H1 (cell line): ENCODE measurements at regions not wholly inside any gene's neighbourhood (a gene's known extent, or its start where the extent isn't known, plus 50 kb on each side); places are given as distances from the start of the nearest gene placed in this dataset.

Experiments used
- CTCF ChIA-PET: fragments of 300-600 bp; sonication (Branson Sonifier 250); formaldehyde crosslinking; loops from one replicate; lab custom pipeline; 2021; ENCODE audit not compliant: partially characterized antibody; lab: Charles Lee
- POLR2A ChIA-PET: fragments of 300-600 bp; sonication (Branson Sonifier 250); formaldehyde crosslinking; loops from one replicate; lab custom pipeline; 2021; ENCODE audit warnings: inconsistent platforms; ENCODE audit not compliant: partially characterized antibody; lab: Charles Lee
- DNase-seq, 2 experiments: peaks; one replicate each; pipeline versions ENCODE4 v3.0.0 to v3.0.0-alpha.2; 2010 to 2022; ENCODE audit warnings: low spot score in 2 of 2, low read depth in 1 of 2, mixed read lengths in 1 of 2
- FAIRE-seq: peaks from 2 replicates; lab custom pipeline; 2011; peaks lifted over from hg19 to GRCh38; lab: Jason Lieb, UNC
- H2AFZ ChIP-seq: 2 replicates; pipeline ENCODE4 v1.8.1; 2012; ENCODE audit warnings: low read length, inconsistent platforms
- H2AK5ac ChIP-seq: 2 replicates; pipeline ENCODE4 v1.6.1; 2013; ENCODE audit warnings: low read depth, low read length
- H2BK120ac ChIP-seq: replicated peaks from 2 replicates; pipeline ENCODE3; 2013; ENCODE audit warnings: low read depth, low read length, inconsistent platforms
- H2BK12ac ChIP-seq: 2 replicates; pipeline ENCODE4 v1.6.1; 2013; ENCODE audit warnings: low read depth, low read length
- H2BK15ac ChIP-seq: 2 replicates; pipeline ENCODE4 v1.6.1; 2013; ENCODE audit warnings: low read length
- H2BK20ac ChIP-seq: 2 replicates; pipeline ENCODE4 v1.6.1; 2013; ENCODE audit warnings: low read length
- H2BK5ac ChIP-seq: 2 replicates; pipeline ENCODE4 v1.6.1; 2013; ENCODE audit warnings: low read depth, low read length
- H3K14ac ChIP-seq: 2 replicates; pipeline ENCODE4 v1.6.1; 2013; ENCODE audit warnings: inconsistent platforms; ENCODE audit not compliant: insufficient read length
- H3K18ac ChIP-seq: 2 replicates; pipeline ENCODE4 v1.6.1; 2013; ENCODE audit warnings: low read length; ENCODE audit errors: extremely low read depth
- H3K23ac ChIP-seq: 2 replicates; pipeline ENCODE4 v1.6.1; 2013; ENCODE audit warnings: inconsistent platforms; ENCODE audit not compliant: insufficient read length
- H3K23me2 ChIP-seq: 2 replicates; pipeline ENCODE4 v1.6.1; 2013; ENCODE audit warnings: low read depth, low read length
- H3K27ac ChIP-seq: 2 replicates; pipeline ENCODE4 v1.6.1; 2011; ENCODE audit warnings: low read depth, low read length, inconsistent platforms
- H3K27me3 ChIP-seq, 4 experiments: replicated peaks in 1 of 4; 1 replicate in 1 of 4; 2 replicates in 3 of 4; pipeline versions ENCODE4 v1.6.1 to v1.8.1; 2011 to 2013; ENCODE audit warnings: low read length in 3 of 4, mild to moderate bottlenecking in 3 of 4, inconsistent platforms in 2 of 4, mixed read lengths in 2 of 4, moderate library complexity in 1 of 4; ENCODE audit not compliant: control insufficient read depth in 3 of 4, insufficient read depth in 3 of 4; ENCODE audit errors: extremely low read depth in 1 of 4
- H3K36me3 ChIP-seq, 4 experiments: 2 replicates each; pipeline versions ENCODE4 v1.6.1 to v1.8.1; 2011 to 2013; ENCODE audit warnings: mild to moderate bottlenecking in 4 of 4, low read length in 3 of 4, moderate library complexity in 2 of 4, control low read depth in 1 of 4, inconsistent platforms in 1 of 4; ENCODE audit not compliant: insufficient read depth in 4 of 4, control insufficient read depth in 2 of 4
- H3K4ac ChIP-seq: replicated peaks from 2 replicates; pipeline ENCODE3; 2013; ENCODE audit warnings: low read length, low read depth, mixed read lengths, inconsistent platforms; ENCODE audit not compliant: insufficient read length
- H3K4me1 ChIP-seq, 4 experiments: replicated peaks in 1 of 4; 1 replicate in 1 of 4; 2 replicates in 3 of 4; pipeline versions ENCODE4 v1.6.1 to v1.8.1; 2011 to 2013; ENCODE audit warnings: low read length in 3 of 4, inconsistent platforms in 2 of 4, mixed read lengths in 1 of 4; ENCODE audit not compliant: insufficient read depth in 4 of 4, control insufficient read depth in 3 of 4
- H3K4me2 ChIP-seq, 2 experiments: 2 replicates each; pipeline versions ENCODE4 v1.6.1 to v1.8.1; 2011 to 2013; ENCODE audit warnings: low read depth in 2 of 2, low read length in 2 of 2, control low read depth in 1 of 2, inconsistent platforms in 1 of 2, mild to moderate bottlenecking in 1 of 2; ENCODE audit not compliant: insufficient read depth in 1 of 2
- H3K4me3 ChIP-seq, 4 experiments: fragments of 200-600, 300-600 bp in 1 of 4; sonication (generic), shearing (Covaris generic), sonication (Bioruptor Twin) in 1 of 4; 2 replicates each; pipeline versions ENCODE4 v1.5.1 to v1.8.1; 2011 to 2016; ENCODE audit warnings: low read length in 4 of 4, low read depth in 3 of 4, control low read depth in 2 of 4, inconsistent platforms in 2 of 4, mild to moderate bottlenecking in 2 of 4, mixed read lengths in 1 of 4, moderate library complexity in 1 of 4; ENCODE audit not compliant: insufficient read depth in 2 of 4; ENCODE audit errors: extremely low read depth in 1 of 4
- H3K56ac ChIP-seq: replicated peaks from 2 replicates; pipeline ENCODE3; 2013; ENCODE audit warnings: low read depth, mild to moderate bottlenecking, mixed read lengths, low read length, inconsistent platforms; ENCODE audit not compliant: insufficient read length
- H3K79me1 ChIP-seq: 2 replicates; pipeline ENCODE4 v1.6.1; 2013; ENCODE audit warnings: low read depth, low read length, control low read depth
- H3K79me2 ChIP-seq, 2 experiments: 2 replicates each; pipeline versions ENCODE4 v1.6.1 to v1.8.1; 2012 to 2013; ENCODE audit warnings: low read length in 2 of 2, mild to moderate bottlenecking in 2 of 2, inconsistent platforms in 1 of 2; ENCODE audit not compliant: insufficient read depth in 2 of 2, control insufficient read depth in 1 of 2
- H3K9ac ChIP-seq, 4 experiments: replicated peaks in 1 of 4; 1 replicate in 1 of 4; 2 replicates in 3 of 4; pipeline versions ENCODE4 v1.6.1 to v1.8.1; 2011 to 2013; ENCODE audit warnings: low read depth in 3 of 4, low read length in 3 of 4, control low read depth in 2 of 4, mild to moderate bottlenecking in 2 of 4, moderate library complexity in 2 of 4, inconsistent platforms in 1 of 4; ENCODE audit errors: extremely low read depth in 1 of 4
- H3K9me3 ChIP-seq, 2 experiments: 2 replicates each; pipeline versions ENCODE4 v1.6.1 to v1.8.1; 2012 to 2013; ENCODE audit warnings: mild to moderate bottlenecking in 2 of 2, moderate library complexity in 2 of 2, control low read depth in 1 of 2, inconsistent platforms in 1 of 2, low read depth in 1 of 2, low read length in 1 of 2, mixed read lengths in 1 of 2; ENCODE audit not compliant: insufficient read depth in 2 of 2
- H4K20me1 ChIP-seq, 2 experiments: replicated peaks in 1 of 2; 2 replicates each; pipeline versions ENCODE3 to v1.8.1; 2011 to 2013; ENCODE audit warnings: inconsistent platforms in 2 of 2, low read length in 2 of 2, mild to moderate bottlenecking in 1 of 2; ENCODE audit not compliant: insufficient read depth in 2 of 2, control insufficient read depth in 1 of 2
- H4K5ac ChIP-seq: 2 replicates; pipeline ENCODE4 v1.6.1; 2013; ENCODE audit warnings: low read length, low read depth, mixed read lengths, inconsistent platforms; ENCODE audit not compliant: insufficient read length
- H4K8ac ChIP-seq: 2 replicates; pipeline ENCODE4 v1.8.0; 2013; ENCODE audit warnings: mild to moderate bottlenecking, moderate library complexity, low read length, inconsistent platforms; ENCODE audit not compliant: insufficient read depth; ENCODE audit errors: extremely low read depth
- H4K91ac ChIP-seq: replicated peaks from 2 replicates; pipeline ENCODE3; 2013; ENCODE audit warnings: low read length, mixed read lengths, inconsistent platforms; ENCODE audit not compliant: insufficient read length
- CEBPB ChIP-seq: IDR thresholded peaks from 2 replicates; pipeline ENCODE4 v1.6.1; 2012; ENCODE audit warnings: low read depth, low read length
- CTCF ChIP-seq, 3 experiments: IDR thresholded peaks; 1 replicate in 2 of 3; 2 replicates in 1 of 3; pipeline versions ENCODE4 v1.5.1 to v1.6.1; 2011; ENCODE audit warnings: low read length in 3 of 3, mild to moderate bottlenecking in 3 of 3, inconsistent platforms in 2 of 3, low read depth in 1 of 3, moderate library complexity in 1 of 3; ENCODE audit not compliant: insufficient read depth in 1 of 3; ENCODE audit errors: control extremely low read depth in 1 of 3
- EP300 ChIP-seq, 2 experiments: IDR thresholded peaks; 1 replicate in 1 of 2; 2 replicates in 1 of 2; pipeline ENCODE4 v1.6.1; 2011 to 2012; ENCODE audit warnings: low read depth in 2 of 2, low read length in 2 of 2, mild to moderate bottlenecking in 2 of 2, borderline replicate concordance in 1 of 2, inconsistent platforms in 1 of 2, moderate library complexity in 1 of 2
- POLR2AphosphoS5 ChIP-seq: IDR thresholded peaks from 2 replicates; pipeline ENCODE4 v1.6.1; 2011; ENCODE audit warnings: low read depth, low read length
- RAD21 ChIP-seq, 2 experiments: IDR thresholded peaks in 1 of 2; conservative IDR thresholded peaks in 1 of 2; 2 replicates each; pipeline ENCODE4 v1.6.1; 2011; ENCODE audit warnings: low read depth in 2 of 2, low read length in 2 of 2, improper control_type of control experiment in 1 of 2, inconsistent platforms in 1 of 2, mild to moderate bottlenecking in 1 of 2, moderate library complexity in 1 of 2
- RBBP5 ChIP-seq: IDR thresholded peaks from 2 replicates; pipeline ENCODE4 v1.7.1; 2012; ENCODE audit warnings: low read depth, mild to moderate bottlenecking, inconsistent platforms, low read length, moderate library complexity, borderline replicate concordance
- SAP30 ChIP-seq: fragments of 300-600 bp; sonication (generic); IDR thresholded peaks from 2 replicates; pipeline ENCODE4 v1.7.1; 2012; ENCODE audit warnings: low read length, moderate library complexity, mild to moderate bottlenecking, inconsistent platforms; ENCODE audit not compliant: insufficient read depth, insufficient replicate concordance
- SIRT6 ChIP-seq: IDR thresholded peaks from one replicate; pipeline ENCODE4 v1.7.1; 2012; ENCODE audit warnings: low read length, inconsistent platforms
- SIX5 ChIP-seq: IDR thresholded peaks from 2 replicates; pipeline ENCODE4 v1.6.1; 2011; ENCODE audit warnings: mild to moderate bottlenecking, low read depth, low read length
- SP1 ChIP-seq: IDR thresholded peaks from 2 replicates; pipeline ENCODE4 v1.6.1; 2011; ENCODE audit warnings: low read depth, low read length
- TAF1 ChIP-seq: IDR thresholded peaks from 2 replicates; pipeline ENCODE4 v1.6.1; 2011; ENCODE audit warnings: mild to moderate bottlenecking, low read depth, low read length
- WGBS, 2 experiments: shearing (Covaris generic) in 1 of 2; methylation state at CpG; one replicate each; pipeline versions ENCODE4 v1.1.6 to v1.1.7; 2013 to 2015; ENCODE audit warnings: low lambda C conversion rate in 2 of 2, mixed read lengths in 2 of 2, inconsistent platforms in 1 of 2, low coverage in 1 of 2, missing lambda C conversion rate in 1 of 2; ENCODE audit not compliant: insufficient replicate concordance in 2 of 2, insufficient coverage in 1 of 2, insufficient read length in 1 of 2; ENCODE audit errors: extremely low coverage in 1 of 2, missing lambda C conversion rate in 1 of 2; 5-methylcytosine and 5-hydroxymethylcytosine counted together

- FAIRE-seq: no peak
- no peaks in the 10 kb centered on the region for H3K79me2 ChIP-seq
- POLR2A ChIA-PET: no interaction called here
Observed at GRCh38 chr5:158389786-158390185, 530.8 kb upstream of the CLINT1 start.

More at GRCh38 chr5:158389786-158390185, 530.8 kb upstream of the CLINT1 start:
- Histone ChIP-seq H3K56ac (no peak overlapping the region), H4K5ac (no peak overlapping the region), H3K18ac (no peak overlapping the region), H4K8ac (no peak overlapping the region), H3K27me3 (peaks cover 0 to 1% (median 0%) of the 10 kb centered on the region in 4 experiments; a peak in 1 of 7 replicates), H3K79me1 (no peaks in the 10 kb centered on the region), H2BK20ac (no peak overlapping the region), H3K4me2 (no peak overlapping the region)
- no peak for DNase-seq
- CTCF ChIA-PET: interaction anchor here (0.5 to 1.6 kb wide), 2 partner anchors 142 to 306 kb away, joined by 3 read pairs; no protein-coding TSS in a partner anchor
- TF ChIP-seq EP300 (IDR thresholded peaks at IDR 0.05; ENCODE audit: borderline replicate concordance in 1 of 2, low read depth in 2 of 2, low read length in 2 of 2): no peak
- TF ChIP-seq POLR2AphosphoS5: no peak
- no peak for TF ChIP-seq TAF1
- no peak for TF ChIP-seq SAP30
- no peak for TF ChIP-seq CEBPB
- no peak for TF ChIP-seq SIRT6
- TF ChIP-seq CTCF (IDR thresholded peaks at IDR 0.05; ENCODE audit: control extremely low read depth in 1 of 3, insufficient read depth in 1 of 3, low read depth in 1 of 3, low read length in 3 of 3): no peak
- TF ChIP-seq SIX5: no peak
- TF ChIP-seq RAD21 (IDR thresholded peaks at IDR 0.05 in 1 of 2, conservative IDR thresholded peaks at IDR 0.05 in 1 of 2; ENCODE audit: low read depth in 2 of 2, low read length in 2 of 2): no peak
- TF ChIP-seq RBBP5: no peak
- no peak for TF ChIP-seq SP1
- TF ChIP-seq, all 59 proteins: peak for 0
- Histone ChIP-seq H2BK15ac (no peak overlapping the region), H2AFZ (no peak overlapping the region), H2BK5ac (no peak overlapping the region), H3K9me3 (no peaks in the 10 kb centered on the region), H3K4ac (no peak overlapping the region), H3K9ac (no peak overlapping the region), H3K14ac (no peak overlapping the region), H3K27ac (no peak overlapping the region), H2BK120ac (no peak overlapping the region), H3K36me3 (no peaks in the 10 kb centered on the region; a peak in 1 of 8 replicates), H3K23ac (no peak overlapping the region), H2AK5ac (no peak overlapping the region), H2BK12ac (no peak overlapping the region), H3K4me1 (no peaks in the 10 kb centered on the region), H3K4me3 (no peak overlapping the region), H4K20me1 (no peaks in the 10 kb centered on the region), H3K23me2 (no peaks in the 10 kb centered on the region), H4K91ac (no peak overlapping the region)
- WGBS, 2 experiments: 90% methylated on average over 4 of the region's 4 CpGs; no CpG with 5 or more reads in 1 of the 2 experiments
